ENCODE measurements at regions not wholly inside any gene's neighbourhood (a gene's known extent, or its start where the extent isn't known, plus 50 kb on each side); places are given as distances from the start of the nearest gene placed in this dataset.

GRCh38 chr18:60549338-60549960, 176.9 kb upstream of the MC4R start:
- intact Hi-C loops (cut with DNase I) = loop anchor here (10.0 kb wide), 1 partner anchor 555 kb away; no protein-coding TSS in a partner anchor
- Histone ChIP-seq H3K27ac (no peak overlapping the region), H3K4me3 (no peak overlapping the region), H3K36me3 (no peaks in the 10 kb centered on the region), H3K4me1 (no peaks in the 10 kb centered on the region), H3K9me3 (no peaks in the 10 kb centered on the region), H3K27me3 (no peaks in the 10 kb centered on the region)
- TF ChIP-seq CTCF (IDR thresholded peaks at IDR 0.05) (peak in 2 of 3 experiments; percentile 46 to 71), POLR2A (IDR thresholded peaks at IDR 0.05) (no peak), POLR2AphosphoS5 (IDR thresholded peaks at IDR 0.05; ENCODE audit: insufficient read depth in 1 of 2, low read depth in 1 of 2) (no peak)
- no peak for DNase-seq (ENCODE audit: extremely low spot score in 2 of 2)

- intact Hi-C loops (cut with DNase I) = no loop called here
- H3K4me1 ChIP-seq = no peaks in the 10 kb centered on the region
Measured at GRCh38 chr18:60552948-60553347, 180.4 kb upstream of the MC4R start.

GRCh38 chr18:60554967-60555366, 182.4 kb upstream of the MC4R start:
- no peak for DNase-seq (ENCODE audit: extremely low spot score in 2 of 2)
- Histone ChIP-seq H3K4me3 (no peak overlapping the region), H3K36me3 (no peaks in the 10 kb centered on the region), H3K9me3 (no peaks in the 10 kb centered on the region), H3K27ac (no peak overlapping the region), H3K27me3 (no peaks in the 10 kb centered on the region), H3K4me1 (no peaks in the 10 kb centered on the region)
- intact Hi-C loops (cut with DNase I) = no loop called here
- TF ChIP-seq CTCF (IDR thresholded peaks at IDR 0.05) = no peak
- TF ChIP-seq POLR2AphosphoS5 (IDR thresholded peaks at IDR 0.05; ENCODE audit: insufficient read depth in 1 of 2, low read depth in 1 of 2) = no peak
- TF ChIP-seq POLR2A (IDR thresholded peaks at IDR 0.05) = no peak

More at GRCh38 chr18:60552948-60553347, 180.4 kb upstream of the MC4R start:
- Histone ChIP-seq H3K27me3 (no peaks in the 10 kb centered on the region), H3K4me3 (no peak overlapping the region), H3K9me3 (no peaks in the 10 kb centered on the region), H3K27ac (no peak overlapping the region), H3K36me3 (no peaks in the 10 kb centered on the region)
- TF ChIP-seq POLR2A (IDR thresholded peaks at IDR 0.05) (no peak), CTCF (IDR thresholded peaks at IDR 0.05) (no peak), POLR2AphosphoS5 (IDR thresholded peaks at IDR 0.05; ENCODE audit: insufficient read depth in 1 of 2, low read depth in 1 of 2) (no peak)
- DNase-seq (ENCODE audit: extremely low spot score in 2 of 2) = no peak

GRCh38 chr18:60555625-60556024, 183.1 kb upstream of the MC4R start:
- Histone ChIP-seq H3K4me3 (no peak overlapping the region), H3K36me3 (no peaks in the 10 kb centered on the region), H3K9me3 (no peaks in the 10 kb centered on the region), H3K27me3 (no peaks in the 10 kb centered on the region), H3K4me1 (no peaks in the 10 kb centered on the region), H3K27ac (no peak overlapping the region)
- TF ChIP-seq POLR2A (IDR thresholded peaks at IDR 0.05) (no peak), CTCF (IDR thresholded peaks at IDR 0.05) (no peak), POLR2AphosphoS5 (IDR thresholded peaks at IDR 0.05; ENCODE audit: insufficient read depth in 1 of 2, low read depth in 1 of 2) (no peak)
- intact Hi-C loops (cut with DNase I) = no loop called here
- DNase-seq (ENCODE audit: extremely low spot score in 2 of 2) = no peak

GRCh38 chr18:60556326-60556725, 183.8 kb upstream of the MC4R start:
- no peak overlapping the region for H3K4me3 ChIP-seq
- no peaks in the 10 kb centered on the region for H3K36me3 ChIP-seq
- DNase-seq (ENCODE audit: extremely low spot score in 2 of 2) = no peak
- H3K27ac ChIP-seq = no peak overlapping the region
- TF ChIP-seq CTCF (IDR thresholded peaks at IDR 0.05) (no peak), POLR2A (IDR thresholded peaks at IDR 0.05) (no peak), POLR2AphosphoS5 (IDR thresholded peaks at IDR 0.05; ENCODE audit: insufficient read depth in 1 of 2, low read depth in 1 of 2) (no peak)
- no peaks in the 10 kb centered on the region for H3K9me3 ChIP-seq
- H3K4me1 ChIP-seq = no peaks in the 10 kb centered on the region
- H3K27me3 ChIP-seq = no peaks in the 10 kb centered on the region
- intact Hi-C loops (cut with DNase I) = no loop called here
